ENCODE measurements at regions not wholly inside any gene's neighbourhood (a gene's known extent, or its start where the extent isn't known, plus 50 kb on each side); places are given as distances from the start of the nearest gene placed in this dataset.

GRCh38 chr12:17322090-17322489 is 716.1 kb upstream of the LMO3 start:
- peaks cover 2 to 6% (median 2%) of the 10 kb centered on the region in 3 experiments; a peak in 4 of 7 replicates for H3K36me3 Mint-ChIP-seq (ENCODE audit: insufficient read depth in 1 of 3, low read depth in 3 of 3)
- DNase-seq, result no peak
- H3K9me3 ChIP-seq (ENCODE audit: control insufficient read depth, low read depth, low read length), result no peaks in the 10 kb centered on the region
- no peak overlapping the region for H3K14ac ChIP-seq (ENCODE audit: insufficient read depth, low read length)
- H3K27me3 Mint-ChIP-seq (ENCODE audit: low read depth), result no peaks in the 10 kb centered on the region; the same call in 1 of the 2 replicates
- H3K23me2 ChIP-seq (ENCODE audit: insufficient read length, low read depth, low read length, poor library complexity, severe bottlenecking), result no peaks in the 10 kb centered on the region
- H3K4me3 Mint-ChIP-seq, result no peak overlapping the region
- H3K79me2 ChIP-seq (ENCODE audit: insufficient read depth, low read length), result no peaks in the 10 kb centered on the region
- H3K4me1 Mint-ChIP-seq, result peaks cover 0 to 4% of the 10 kb centered on the region in 2 experiments; a peak in 1 of 4 replicates
- H4K91ac ChIP-seq (ENCODE audit: insufficient read length, low read depth, low read length), result no peak overlapping the region
- H2BK20ac ChIP-seq (ENCODE audit: low read depth, low read length, poor library complexity, severe bottlenecking), result no peak overlapping the region
- H3K56ac ChIP-seq (ENCODE audit: insufficient read length, low read depth, low read length), result no peak overlapping the region
- H3K79me1 ChIP-seq (ENCODE audit: insufficient read depth, low read depth, low read length, poor library complexity, severe bottlenecking), result no peaks in the 10 kb centered on the region
- no peak overlapping the region for H2BK5ac ChIP-seq (ENCODE audit: insufficient read length, low read length)
- H2BK15ac ChIP-seq (ENCODE audit: low read depth, low read length), result no peak overlapping the region
- peak overlapping the region in 1 of 3 experiments; percentile 27; a peak in 1 of 7 replicates for H3K27ac Mint-ChIP-seq
- H2AFZ ChIP-seq (ENCODE audit: low read length), result no peak overlapping the region
- no peak overlapping the region for H3K27ac ChIP-seq (ENCODE audit: insufficient read length, low read depth, low read length)
- WGBS (ENCODE audit: extremely low coverage, insufficient read length, low lambda C conversion rate), result no CpG with 5 or more reads among the region's 2 CpGs
- H2BK120ac ChIP-seq (ENCODE audit: low read depth, low read length, poor library complexity, severe bottlenecking), result no peak overlapping the region
- H4K8ac ChIP-seq (replicated peaks; ENCODE audit: insufficient read length, low read depth, low read length), result no peak overlapping the region
- H3K23ac ChIP-seq (ENCODE audit: insufficient read length, low read depth, low read length), result no peak overlapping the region
- TF ChIP-seq CTCF (conservative IDR thresholded peaks at IDR 0.05), result no peak
- no peak overlapping the region for H3K4ac ChIP-seq (ENCODE audit: low read depth, low read length)
- H3K4me1 ChIP-seq (ENCODE audit: insufficient read depth, low read length), result no peaks in the 10 kb centered on the region; the same call in 1 of the 2 replicates
- no peak overlapping the region for H3K4me2 ChIP-seq (ENCODE audit: insufficient read depth, insufficient read length, low read length)
- no peak overlapping the region for H2BK12ac ChIP-seq (ENCODE audit: insufficient read length, low read depth, low read length)
- H3K9me3 Mint-ChIP-seq, result peaks cover 10 to 15% of the 10 kb centered on the region in 2 experiments
- no peaks in the 10 kb centered on the region for H4K20me1 ChIP-seq (ENCODE audit: control insufficient read depth, insufficient read depth, insufficient read length)
- H2AK5ac ChIP-seq (ENCODE audit: insufficient read length, low read length), result no peak overlapping the region
- H4K5ac ChIP-seq (ENCODE audit: insufficient read length, low read depth, low read length), result no peak overlapping the region
- H3K27me3 ChIP-seq (ENCODE audit: insufficient read depth, low read length), result no peaks in the 10 kb centered on the region
- no peak overlapping the region for H3T11ph ChIP-seq (ENCODE audit: low read length)
- H3K18ac ChIP-seq (ENCODE audit: insufficient read length, low read depth, low read length), result no peak overlapping the region
- no peak overlapping the region for H3K9ac ChIP-seq (ENCODE audit: extremely low read depth, insufficient read length, low read length)
